GM19395 (cell line): ENCODE measurements at regions not wholly inside any gene's neighbourhood (a gene's known extent, or its start where the extent isn't known, plus 50 kb on each side); places are given as distances from the start of the nearest gene placed in this dataset.

Experiments
- ATAC-seq: cut with Tn5 transposase; IDR thresholded peaks from one replicate; pipeline ENCODE4 v1.9.1; 2021; ENCODE audit warnings: mild to moderate bottlenecking, moderate library complexity; ENCODE audit not compliant: unreplicated experiment

DNA sequence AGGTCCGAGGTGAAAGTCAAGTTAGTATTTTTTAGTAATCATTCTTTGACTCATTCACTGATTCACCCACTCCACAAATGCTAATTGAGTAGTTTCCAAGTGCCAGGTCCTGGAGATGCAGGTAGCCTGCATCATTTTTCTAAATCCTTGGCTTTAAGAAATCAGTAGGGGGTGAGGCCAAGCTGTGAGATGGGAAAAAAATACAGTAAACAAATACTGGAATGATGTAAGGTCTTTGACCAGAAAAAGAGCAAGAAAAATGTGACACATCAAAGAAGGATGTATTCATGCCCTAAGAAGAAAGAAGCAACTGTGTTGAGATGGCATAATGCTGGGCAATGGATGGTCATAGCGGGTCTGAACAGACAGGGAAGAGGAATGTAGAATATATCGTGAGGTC is 1386.6 kb downstream of the PCDH7 start:
- no peak for ATAC-seq

DNA sequence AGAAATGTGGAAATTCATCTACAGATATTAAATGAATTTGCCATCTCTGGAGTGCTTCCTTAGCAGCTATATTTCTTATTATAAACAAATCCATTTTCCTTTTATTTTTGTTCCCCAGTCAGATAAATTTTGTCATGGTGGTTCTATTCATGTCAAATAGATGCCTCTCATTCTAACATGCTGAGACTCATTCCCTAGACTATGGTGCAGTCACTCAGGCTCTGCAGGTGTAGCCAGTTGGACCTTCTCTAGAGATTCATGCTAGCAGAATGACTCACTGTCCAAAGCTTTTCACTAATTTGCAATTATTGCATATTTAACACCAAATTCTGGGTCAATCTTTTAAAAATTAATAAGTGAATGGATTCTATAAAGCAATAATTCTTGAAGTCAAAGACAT is 1392.7 kb downstream of the PCDH7 start:
- ATAC-seq = no peak

DNA sequence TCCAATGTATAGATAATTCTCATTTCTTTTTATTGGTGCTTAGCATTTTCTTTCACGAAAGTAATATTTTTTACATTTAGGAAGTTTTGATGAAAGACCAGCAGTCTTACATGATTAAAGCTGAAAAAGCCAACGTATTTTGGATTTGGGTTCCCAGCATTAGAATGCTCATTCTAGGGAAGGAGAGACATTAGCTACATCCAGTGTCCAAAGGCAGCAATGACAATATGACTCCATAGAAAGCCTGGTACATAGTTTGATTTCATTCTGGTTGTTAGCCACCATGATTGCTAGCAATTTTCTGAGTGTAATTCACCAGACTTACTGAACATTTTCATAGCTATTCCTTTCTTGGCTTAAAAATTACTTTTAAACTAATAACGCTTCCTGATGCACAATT is 1397.5 kb downstream of the PCDH7 start:
- no peak for ATAC-seq

DNA sequence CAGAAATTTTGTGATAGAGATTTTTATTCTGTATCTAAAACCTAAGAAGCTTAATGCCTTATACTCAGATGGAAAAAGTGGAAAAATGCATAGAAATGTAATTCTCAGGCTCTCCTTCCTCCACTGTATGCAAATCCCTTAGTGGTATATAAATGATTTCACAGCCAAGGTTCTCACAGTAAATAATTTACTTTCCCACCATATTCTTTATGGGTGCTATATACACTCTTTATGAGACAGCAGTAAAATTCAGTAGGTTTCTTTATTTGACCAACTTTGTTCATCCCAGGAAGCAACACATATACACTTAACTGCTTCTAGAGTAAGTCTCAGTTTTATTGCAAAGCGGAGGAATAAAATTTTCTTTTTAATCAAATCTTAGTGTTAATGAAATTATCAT is 1399.7 kb downstream of the PCDH7 start:
- no peak for ATAC-seq

DNA sequence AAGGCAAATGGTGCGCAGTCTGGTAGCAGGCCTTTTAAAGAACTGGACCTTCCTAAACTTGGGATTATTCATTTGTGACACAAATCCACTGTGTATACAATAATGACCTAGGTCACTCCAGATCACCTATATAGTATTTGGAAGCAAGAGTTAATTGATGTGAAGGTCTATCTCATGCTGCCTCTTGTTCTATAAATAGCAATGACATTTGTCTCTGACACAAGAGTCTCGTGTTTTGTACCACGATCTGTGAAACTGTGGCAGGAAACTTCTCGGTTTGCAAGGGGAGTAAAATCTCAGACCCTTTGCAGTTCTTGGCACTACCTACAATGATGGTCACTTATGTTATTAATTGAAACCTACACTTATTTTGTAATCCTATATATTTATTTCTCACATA is 1408.4 kb downstream of the PCDH7 start:
- ATAC-seq = no peak

DNA sequence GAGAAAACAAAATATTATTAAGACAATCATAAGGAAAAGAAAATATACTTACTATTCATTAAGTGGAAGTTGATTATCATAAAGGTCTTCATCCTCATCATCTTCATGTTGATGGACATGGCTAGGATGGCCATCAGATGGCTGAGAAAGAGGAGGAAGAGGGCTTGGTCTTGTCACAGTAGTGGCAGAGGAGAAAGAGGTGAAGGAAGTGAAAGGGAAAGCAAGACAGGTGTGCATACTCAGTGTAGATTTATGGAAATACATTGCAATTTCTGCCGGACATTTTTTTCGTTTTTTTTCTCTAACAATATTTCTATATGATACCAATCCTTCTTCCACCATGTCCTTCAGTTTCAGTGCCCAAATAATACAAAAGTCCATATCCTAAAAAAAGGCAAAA is 1409.8 kb downstream of the PCDH7 start:
- ATAC-seq = no peak

DNA sequence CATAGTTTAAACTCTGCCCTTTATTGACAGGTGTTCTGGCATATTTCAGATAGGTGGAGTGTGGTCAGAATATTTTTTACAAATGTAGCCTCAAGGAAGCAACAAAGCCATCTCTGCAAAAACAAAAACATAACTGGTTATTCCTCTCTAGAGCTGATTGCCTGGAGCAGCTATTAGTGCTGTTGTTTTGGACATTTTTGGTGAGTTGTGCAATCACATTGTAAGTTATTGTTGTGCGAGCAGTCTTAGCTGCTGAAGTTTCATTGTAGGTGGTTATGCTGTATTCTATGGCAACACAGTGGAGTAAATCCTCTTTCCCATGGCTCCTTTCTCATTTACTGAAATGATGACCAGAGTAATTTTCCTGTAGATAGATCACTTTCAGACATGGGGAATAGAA is 1413.0 kb downstream of the PCDH7 start:
- ATAC-seq = no peak

DNA sequence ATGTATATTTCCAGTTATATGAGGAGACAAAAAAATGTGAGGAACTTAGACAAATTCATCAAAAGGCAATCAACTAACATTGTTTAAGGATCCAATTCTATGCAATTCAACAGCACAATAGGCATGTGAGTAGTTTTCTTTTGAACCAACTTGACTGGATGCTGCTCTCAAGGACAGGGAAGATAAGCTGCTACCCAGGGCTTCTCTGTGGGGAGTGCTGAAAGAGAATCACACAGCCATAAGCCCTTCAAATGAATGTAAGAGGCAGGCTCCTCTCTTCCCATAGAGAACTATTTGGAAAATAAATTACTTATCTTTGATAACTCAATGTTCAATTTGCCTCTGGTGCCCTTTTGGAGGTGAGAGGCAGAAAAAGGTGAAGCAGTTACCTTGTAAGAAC is 1413.6 kb downstream of the PCDH7 start:
- ATAC-seq = no peak

DNA sequence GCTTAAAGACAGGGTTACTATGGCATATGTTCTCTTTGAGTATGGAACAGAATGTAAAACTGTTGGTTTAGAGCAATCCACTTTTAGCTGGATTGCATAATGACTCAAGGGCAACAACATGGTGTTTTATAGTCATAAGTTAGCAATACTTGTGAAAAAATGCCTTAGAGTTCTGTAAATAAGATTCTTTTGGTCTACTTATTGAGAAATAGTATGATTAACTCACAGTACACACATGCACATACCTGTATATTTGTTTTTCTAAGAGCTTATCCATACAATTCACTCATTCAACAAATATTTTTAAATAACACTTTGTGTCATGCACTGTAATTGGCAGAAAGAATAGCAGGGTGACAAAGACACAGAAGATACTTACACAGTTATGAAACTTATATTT is 1415.5 kb downstream of the PCDH7 start:
- ATAC-seq = no peak

DNA sequence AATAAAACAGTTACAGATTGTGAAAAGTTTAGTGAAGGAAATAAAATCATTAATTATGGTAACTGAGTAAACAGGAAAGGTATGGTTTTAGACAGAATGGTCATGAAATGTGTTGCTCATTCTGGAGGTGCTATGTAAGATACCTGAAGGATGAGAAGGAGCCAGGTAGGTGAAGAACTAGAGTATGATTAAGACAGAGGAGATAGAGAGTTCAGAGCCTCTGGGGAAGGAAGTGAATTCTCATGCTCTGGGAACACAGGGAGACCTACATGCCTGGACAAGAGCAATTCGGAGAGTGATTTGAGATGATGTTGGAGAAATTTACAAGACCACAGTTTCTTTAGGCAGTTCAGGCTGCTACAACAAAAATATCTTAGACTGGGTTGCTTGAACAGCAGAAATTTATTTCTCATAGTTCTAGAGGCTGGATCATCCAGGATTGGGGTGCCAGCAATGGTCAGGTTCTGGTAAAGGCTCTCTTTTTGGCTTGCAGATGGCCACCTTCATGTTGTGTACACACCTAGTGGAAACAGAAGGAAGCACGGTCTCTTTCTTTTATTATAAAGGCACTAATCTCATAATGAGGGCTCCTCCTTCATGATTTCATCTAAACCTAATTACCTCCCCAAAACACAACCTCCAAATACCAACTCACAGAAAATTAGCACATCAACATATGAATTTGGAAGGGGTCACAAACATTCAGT is 1416.1 kb downstream of the PCDH7 start:
- no peak for ATAC-seq

DNA sequence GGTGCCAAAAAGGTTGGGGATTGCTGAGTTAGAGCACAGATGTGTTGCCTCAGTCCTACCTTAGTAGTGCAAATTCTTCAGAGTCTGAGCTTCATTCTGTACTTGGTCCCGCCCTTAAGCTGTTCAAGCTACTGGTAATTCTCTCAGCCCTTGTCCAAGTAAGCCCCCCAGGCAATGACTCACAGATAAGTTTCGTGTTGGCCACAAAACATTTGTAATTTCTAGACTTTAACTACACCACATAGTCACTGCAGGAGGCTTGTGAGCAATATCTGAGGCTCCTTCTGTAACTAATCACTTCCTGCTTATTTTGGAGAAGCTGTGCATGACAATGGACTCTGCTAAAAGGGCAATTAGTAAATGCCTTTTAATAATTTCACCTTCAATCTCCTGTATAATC is 1420.5 kb downstream of the PCDH7 start:
- ATAC-seq = peak; percentile 69

DNA sequence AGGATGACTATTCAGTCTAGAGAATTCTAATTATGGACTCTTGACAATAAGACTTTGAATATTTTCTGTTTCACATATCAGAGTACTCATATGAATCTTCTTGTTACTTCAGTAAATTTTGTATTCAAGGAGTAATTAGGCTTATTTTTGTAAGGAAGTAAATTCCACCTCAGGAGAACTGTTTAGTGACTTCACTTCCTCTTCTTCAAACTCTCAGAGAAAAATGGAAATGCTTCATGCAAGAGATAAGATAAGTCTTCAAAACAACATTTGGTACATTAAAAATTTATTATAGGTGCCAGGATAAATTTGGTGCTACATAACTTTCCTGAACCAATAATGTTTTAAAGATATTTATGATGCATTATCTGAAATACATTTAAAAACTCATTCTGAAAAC is 1421.9 kb downstream of the PCDH7 start:
- no peak for ATAC-seq

DNA sequence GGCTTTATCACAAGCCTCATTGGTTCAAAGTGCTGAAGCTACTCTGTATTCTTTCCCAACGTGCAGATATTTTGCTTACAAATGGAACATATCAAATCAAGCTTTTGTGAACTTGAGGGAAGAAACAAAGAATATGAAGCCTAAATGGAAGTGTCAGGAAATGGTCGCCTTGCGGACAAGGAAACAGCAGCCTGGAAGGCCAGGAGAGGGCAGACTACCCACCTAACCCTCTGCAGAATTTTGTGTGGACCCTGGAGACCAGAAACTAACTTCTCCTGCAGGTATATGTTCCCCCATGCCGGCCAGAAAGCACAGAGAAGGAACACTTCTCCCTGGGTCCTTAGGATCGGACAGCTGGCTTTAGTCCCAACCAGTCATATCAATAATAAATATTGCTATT is 1425.8 kb downstream of the PCDH7 start:
- no peak for ATAC-seq

DNA sequence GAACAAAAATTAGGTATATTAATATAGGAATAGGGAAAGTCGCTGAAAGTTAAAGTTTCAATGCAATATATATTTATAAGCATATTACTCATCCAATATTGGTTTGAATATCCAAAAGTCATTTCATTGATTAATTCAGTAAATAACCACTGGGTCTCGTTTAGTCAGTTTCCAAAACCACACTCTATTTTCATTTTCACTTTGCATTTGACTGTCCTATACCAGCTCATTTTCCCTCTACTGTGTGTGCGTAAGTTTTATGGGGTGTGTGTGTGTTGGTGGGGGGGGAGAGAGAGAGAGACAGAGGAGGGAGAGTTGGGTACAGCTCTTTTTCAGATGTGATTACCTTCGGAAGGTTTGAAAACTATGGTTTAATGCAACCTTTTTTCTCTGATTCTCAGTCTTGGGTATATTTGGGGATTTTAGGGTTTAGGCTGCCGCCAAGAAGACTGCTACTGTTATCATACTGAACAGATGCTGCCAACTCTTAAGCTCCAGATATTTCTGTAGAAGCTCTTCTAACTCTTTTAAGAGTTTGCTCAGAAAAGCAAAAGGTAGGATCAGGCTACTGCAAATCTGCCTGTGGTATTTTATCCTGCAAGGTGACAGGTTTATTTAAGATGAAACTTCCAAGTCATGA is 1427.4 kb downstream of the PCDH7 start:
- ATAC-seq = no peak

DNA sequence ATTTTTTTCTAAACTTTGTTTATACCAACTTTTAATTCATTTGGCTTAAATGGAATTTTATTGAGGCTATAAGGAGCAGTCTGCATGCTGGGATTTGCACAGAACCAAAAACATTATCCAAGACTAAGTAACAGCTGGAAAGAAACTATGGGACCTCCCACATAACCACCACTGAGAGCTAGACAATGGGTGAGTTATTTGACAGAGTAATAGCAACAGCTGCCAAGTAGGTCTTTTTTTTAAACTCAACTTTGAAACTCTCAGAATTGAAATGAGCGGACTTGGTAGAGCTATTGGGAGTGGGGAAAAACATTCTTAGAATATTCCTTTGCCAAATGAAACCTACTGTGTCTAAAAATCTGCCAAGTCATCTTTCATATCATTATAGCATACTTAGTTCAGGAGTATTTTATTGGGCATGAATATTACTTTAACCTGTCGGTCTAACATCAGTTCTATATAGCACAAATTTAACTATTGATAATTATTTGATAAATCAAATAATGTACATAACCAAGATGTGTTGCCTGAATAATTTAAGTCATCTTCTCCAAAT is 1428.0 kb downstream of the PCDH7 start:
- ATAC-seq = no peak

DNA sequence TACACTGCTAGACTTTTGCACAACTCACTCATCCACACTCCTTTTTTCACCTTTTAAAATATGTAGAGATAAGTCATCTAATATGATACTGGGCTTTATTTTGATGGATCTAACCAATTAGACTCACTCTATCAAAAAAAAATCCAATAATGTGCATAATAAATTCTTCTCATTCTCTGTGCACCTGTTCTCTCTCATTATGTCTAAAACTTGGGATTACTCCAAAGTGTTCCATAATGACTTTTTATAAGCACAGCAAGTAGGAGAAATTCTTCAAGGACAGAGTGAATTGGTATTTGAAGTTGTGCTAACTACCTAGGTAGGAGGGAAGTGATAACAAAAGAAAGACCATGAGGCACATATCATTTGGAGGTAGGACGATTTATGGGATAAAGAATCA is 1438.8 kb downstream of the PCDH7 start:
- ATAC-seq = no peak

DNA sequence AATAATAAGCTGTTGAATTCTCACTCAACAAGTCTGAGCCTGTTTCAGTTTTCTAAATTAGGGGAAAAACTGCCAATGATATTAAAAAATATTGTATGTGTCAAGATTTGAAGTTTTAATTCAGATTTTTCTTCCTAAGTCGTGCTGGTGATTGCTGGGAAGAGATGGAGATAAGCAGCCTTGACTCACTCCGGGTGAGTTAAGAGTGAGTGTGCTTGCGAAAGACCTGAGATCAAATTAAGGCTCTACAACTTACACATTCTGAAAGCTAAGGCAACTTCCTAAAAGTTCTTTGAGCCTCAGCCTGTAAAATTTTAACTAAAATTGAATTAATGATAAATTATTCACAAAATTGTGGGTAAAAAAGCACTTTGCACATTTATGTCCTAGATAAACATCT is 1441.2 kb downstream of the PCDH7 start:
- ATAC-seq = no peak

DNA sequence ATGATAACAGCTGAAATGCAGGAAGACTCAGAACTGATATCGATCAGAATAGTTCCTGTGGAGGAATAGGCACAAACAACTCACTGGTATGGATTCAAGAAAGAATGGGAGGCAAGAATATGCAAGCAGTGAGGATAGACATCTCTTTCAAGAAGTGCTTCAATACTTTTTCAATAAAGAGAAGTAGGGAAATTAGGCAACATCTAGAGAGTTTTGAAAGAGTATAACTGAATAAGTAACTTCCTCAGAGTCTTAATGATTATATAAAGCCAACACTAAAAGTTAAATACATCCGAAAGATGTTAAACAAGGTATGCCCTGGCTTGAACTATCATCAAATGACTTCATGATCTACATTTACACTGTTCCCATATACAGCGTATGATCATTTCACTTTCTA is 1443.0 kb downstream of the PCDH7 start:
- ATAC-seq = no peak

DNA sequence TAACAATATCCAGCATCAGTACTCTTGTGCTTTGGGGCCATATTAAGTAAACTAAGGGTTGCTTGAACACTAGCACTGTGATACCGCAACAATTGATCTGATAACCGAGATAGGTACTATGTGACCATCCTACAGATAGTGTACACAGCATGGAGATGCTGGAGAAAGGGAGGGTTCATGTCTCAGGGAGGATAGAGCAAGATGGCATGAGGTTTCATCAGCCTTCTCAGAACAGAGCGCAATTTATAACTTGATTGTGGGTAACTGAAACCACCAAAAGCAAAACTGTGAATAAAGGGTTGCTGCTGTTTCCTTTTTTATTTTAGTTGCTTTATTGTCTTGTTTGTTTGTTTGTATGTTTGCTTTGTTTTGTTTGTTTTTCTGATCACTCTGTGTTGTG is 1449.7 kb downstream of the PCDH7 start:
- no peak for ATAC-seq

DNA sequence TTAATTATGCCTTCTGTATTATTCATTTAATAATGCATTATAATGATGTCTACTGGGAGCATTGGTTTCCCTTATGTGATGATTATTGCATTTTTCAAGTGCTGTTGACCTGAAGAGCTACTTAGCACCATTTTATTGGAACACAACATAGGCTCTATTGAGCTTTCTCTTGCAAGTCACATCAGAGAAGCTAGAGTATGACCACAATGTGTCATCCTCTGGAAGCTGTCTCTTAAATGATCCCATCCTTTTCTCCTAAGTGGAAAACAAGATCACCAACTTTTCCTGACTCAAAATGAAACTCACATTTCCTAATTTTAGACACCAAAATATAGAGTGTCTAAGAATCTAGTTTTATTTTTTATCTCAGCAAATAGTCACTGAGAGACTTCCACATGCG is 1451.9 kb downstream of the PCDH7 start:
- ATAC-seq = no peak

DNA sequence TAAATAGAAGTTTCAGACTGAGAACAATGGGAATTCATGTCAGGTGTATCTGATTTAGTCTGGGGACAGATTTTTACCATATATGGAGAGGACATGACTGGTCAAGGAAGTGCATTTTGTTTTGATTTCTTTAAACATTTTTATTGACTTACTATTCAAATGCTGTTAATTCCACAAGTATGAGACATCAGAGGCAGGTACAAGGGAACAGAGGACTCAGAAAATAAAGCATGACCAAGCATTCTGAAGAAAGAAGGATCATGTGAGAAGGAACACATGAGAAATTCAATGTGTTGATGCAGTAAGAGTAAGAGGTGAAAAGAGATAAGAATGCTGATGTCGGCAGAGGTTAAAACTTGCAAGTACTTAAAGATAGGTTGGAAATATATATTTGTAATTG is 1452.6 kb downstream of the PCDH7 start:
- ATAC-seq = no peak

DNA sequence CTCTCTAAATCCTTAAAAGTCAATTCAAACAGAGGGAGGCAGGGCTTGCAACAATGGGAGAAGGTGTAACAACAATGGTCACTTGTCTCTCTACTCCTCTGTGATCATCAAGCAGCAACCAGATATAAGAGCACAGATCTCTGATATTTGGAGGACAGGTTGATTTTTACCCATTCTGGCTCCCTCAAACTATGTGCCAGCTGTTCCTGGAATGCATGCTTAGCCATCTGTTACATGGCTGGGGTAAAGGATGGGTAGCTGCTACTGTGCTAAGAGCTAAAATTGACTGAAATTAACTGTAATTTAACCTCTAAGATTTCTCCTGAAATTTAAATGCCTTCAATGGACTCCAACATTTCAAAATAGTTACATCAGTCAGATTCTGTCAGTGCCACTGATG is 1459.9 kb downstream of the PCDH7 start:
- ATAC-seq = no peak

DNA sequence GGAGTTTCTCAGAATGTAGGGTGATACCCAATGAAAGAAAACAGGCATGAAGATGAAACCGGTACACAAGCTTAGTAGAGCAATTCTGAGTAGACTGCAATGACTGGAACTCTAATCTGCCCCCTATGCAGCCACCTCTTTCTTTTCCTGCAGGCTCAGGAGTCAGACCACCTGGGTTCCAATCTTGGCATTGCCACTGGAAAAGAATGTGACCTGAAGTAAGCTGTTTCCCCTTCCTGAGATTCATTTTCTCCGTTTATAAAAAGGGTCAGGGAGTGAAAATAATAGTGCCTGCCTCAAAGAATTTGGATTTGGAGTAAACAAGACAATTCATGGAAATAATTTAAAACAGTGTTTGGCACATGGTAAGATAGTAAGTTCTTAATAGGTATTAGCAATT is 1464.0 kb downstream of the PCDH7 start:
- ATAC-seq = no peak
